GM13977 (cell line): ENCODE measurements at regions not wholly inside any gene's neighbourhood (a gene's known extent, or its start where the extent isn't known, plus 50 kb on each side); places are given as distances from the start of the nearest gene placed in this dataset.

ENCODE experiments used
- DNase-seq: peaks from one replicate; pipeline ENCODE4 v3.0.0; 2012; ENCODE audit warnings: low spot score
- CTCF ChIP-seq: IDR thresholded peaks from 2 replicates; pipeline ENCODE4 v1.5.1; 2012; ENCODE audit warnings: mild to moderate bottlenecking, control low read depth; ENCODE audit not compliant: insufficient read depth; ENCODE audit errors: extremely low read depth, missing control alignments
- in situ Hi-C: fragments of 300-500 bp; cut with MboI; formaldehyde crosslinking; loops from one replicate; pipeline ENCODE4 v1.12.0; 2022; ENCODE audit warnings: low sequenced_read_pairs, low pct_unique_long_range_greater_than_20kb, mixed read lengths, inconsistent platforms; ENCODE audit not compliant: unreplicated experiment

- in situ Hi-C loops = no loop called here
- no peak for DNase-seq
Observed at GRCh38 chr16:87218281-87219055, 98.7 kb downstream of the C16orf95 start.

GRCh38 chr16:87219287-87219909 lies 97.8 kb downstream of the C16orf95 start:
- no peak for DNase-seq
- TF ChIP-seq CTCF = no peak

More at GRCh38 chr16:87218281-87219055, 98.7 kb downstream of the C16orf95 start:
- no peak for TF ChIP-seq CTCF

GRCh38 chr16:87221633-87222032 lies 95.6 kb downstream of the C16orf95 start:
- in situ Hi-C loops = no loop called here
- no peak for TF ChIP-seq CTCF
- no peak for DNase-seq

More at GRCh38 chr16:87219287-87219909, 97.8 kb downstream of the C16orf95 start:
- in situ Hi-C loops = no loop called here

GRCh38 chr16:87222335-87222734 lies 94.9 kb downstream of the C16orf95 start:
- no peak for TF ChIP-seq CTCF
- in situ Hi-C loops = no loop called here
- no peak for DNase-seq

GRCh38 chr16:87223656-87224248 lies 93.4 kb downstream of the C16orf95 start:
- DNase-seq = no peak
- in situ Hi-C loops = no loop called here
- TF ChIP-seq CTCF = no peak

- no peak for TF ChIP-seq CTCF
- in situ Hi-C loops = no loop called here
Observed at GRCh38 chr16:87226926-87227295, 90.3 kb downstream of the C16orf95 start.

More at GRCh38 chr16:87226926-87227295, 90.3 kb downstream of the C16orf95 start:
- DNase-seq = no peak
